ENCODE measurements at regions not wholly inside any gene's neighbourhood (a gene's known extent, or its start where the extent isn't known, plus 50 kb on each side); places are given as distances from the start of the nearest gene placed in this dataset.

DNA sequence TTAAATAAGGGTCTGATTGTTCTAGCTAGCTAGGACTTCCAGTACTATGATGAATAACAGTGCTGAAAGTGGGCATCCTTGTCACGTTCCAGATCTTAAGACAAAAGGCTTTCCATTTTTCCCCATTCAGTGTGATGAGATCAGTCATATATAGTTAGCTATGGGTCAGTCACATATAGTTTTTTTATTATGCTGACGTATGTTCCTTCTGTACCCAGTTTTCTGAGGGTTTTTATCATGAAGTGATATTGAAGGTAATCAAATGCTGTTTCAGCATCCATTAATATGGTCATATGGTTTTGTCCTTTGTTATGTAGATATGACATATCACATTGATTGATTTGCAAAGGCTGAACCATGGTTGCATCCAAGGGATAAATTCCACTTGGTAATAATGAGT lies 800.1 kb upstream of the FBXO33 start:
- no peaks in the 10 kb centered on the region for H3K36me3 ChIP-seq (replicated peaks in 1 of 2; ENCODE audit: control insufficient read depth in 1 of 2, insufficient read depth in 2 of 2, low read length in 2 of 2)
- BruUV-seq (replicated peaks), result no TSS peak
- in situ Hi-C loops (cut with HindIII; ENCODE audit: extremely low pct_ligation_motif_present, low pct_unique_long_range_greater_than_20kb), result no loop called here
- no peaks in the 10 kb centered on the region for H3K27me3 ChIP-seq (ENCODE audit: control insufficient read depth in 1 of 2, insufficient read depth in 2 of 2, low read length in 2 of 2)
- H3K9me3 ChIP-seq (ENCODE audit: low read length), result peaks cover 95% of the 10 kb centered on the region
- intact Hi-C loops (cut with micrococcal nuclease; ENCODE audit: unreplicated experiment), result no loop called here
- H2AFZ ChIP-seq (ENCODE audit: low read length), result no peak overlapping the region
- no peaks in the 10 kb centered on the region for H3K79me2 ChIP-seq (ENCODE audit: insufficient read depth, low read length)
- no peak overlapping the region for H3K4me2 ChIP-seq (ENCODE audit: low read depth, low read length)
- no peak for FAIRE-seq
- H3K27ac ChIP-seq (ENCODE audit: extremely low read length, insufficient read depth, low read length), result no peak overlapping the region
- H3K9ac ChIP-seq (ENCODE audit: insufficient read depth, low read depth, low read length), result no peak overlapping the region
- H4K20me1 ChIP-seq (ENCODE audit: insufficient read depth, low read length), result no peaks in the 10 kb centered on the region
- 4% methylated on average over 2 of the region's 2 CpGs for WGBS (ENCODE audit: low lambda C conversion rate)
- TF ChIP-seq MAFK (conservative IDR thresholded peaks at IDR 0.05 in 1 of 2, IDR thresholded peaks at IDR 0.05 in 1 of 2; ENCODE audit: low read length in 2 of 2) (peak; percentile 34 to 76; a peak in 3 of 4 replicates), MAFF (IDR thresholded peaks at IDR 0.05; ENCODE audit: low read depth, low read length) (peak; percentile 66), HDAC1 (CRISPR knock-in tag; IDR thresholded peaks at IDR 0.05) (no peak), CREB1 (IDR thresholded peaks at IDR 0.05) (peak; percentile 79), CREB1 (CRISPR knock-in tag; IDR thresholded peaks at IDR 0.05) (no peak), PCBP2 (optimal IDR thresholded peaks at IDR 0.05; ENCODE audit: low read depth, low read length, poor library complexity, severe bottlenecking) (no peak), ZFP62 (CRISPR knock-in tag; IDR thresholded peaks at IDR 0.05) (no peak), SP5 (CRISPR knock-in tag; IDR thresholded peaks at IDR 0.05; ENCODE audit: borderline replicate concordance, low read depth) (no peak)
- TF ChIP-seq, protein P1, sequence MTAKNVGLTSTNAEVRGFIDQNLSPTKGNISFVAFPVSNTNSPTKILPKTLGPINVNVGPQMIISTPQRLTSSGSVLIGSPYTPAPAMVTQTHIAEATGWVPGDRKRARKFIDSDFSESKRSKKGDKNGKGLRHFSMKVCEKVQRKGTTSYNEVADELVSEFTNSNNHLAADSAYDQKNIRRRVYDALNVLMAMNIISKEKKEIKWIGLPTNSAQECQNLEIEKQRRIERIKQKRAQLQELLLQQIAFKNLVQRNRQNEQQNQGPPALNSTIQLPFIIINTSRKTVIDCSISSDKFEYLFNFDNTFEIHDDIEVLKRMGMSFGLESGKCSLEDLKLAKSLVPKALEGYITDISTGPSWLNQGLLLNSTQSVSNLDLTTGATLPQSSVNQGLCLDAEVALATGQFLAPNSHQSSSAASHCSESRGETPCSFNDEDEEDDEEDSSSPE (CRISPR knock-in tag; IDR thresholded peaks at IDR 0.05), result no peak
- ChIA-PET CTCF (ENCODE audit: low intra/inter-chr PET ratio, low total read pairs) (no interaction called here), POLR2A (no interaction called here)
- no peak for ATAC-seq
- no peak for DNase-seq (ENCODE audit: low spot score)
- H3K4me3 ChIP-seq (replicated peaks in 1 of 3; ENCODE audit: insufficient read depth in 1 of 3, low read depth in 2 of 3, low read length in 3 of 3), result no peak overlapping the region
- H3K4me1 ChIP-seq (ENCODE audit: insufficient read depth, low read length), result no peaks in the 10 kb centered on the region

DNA sequence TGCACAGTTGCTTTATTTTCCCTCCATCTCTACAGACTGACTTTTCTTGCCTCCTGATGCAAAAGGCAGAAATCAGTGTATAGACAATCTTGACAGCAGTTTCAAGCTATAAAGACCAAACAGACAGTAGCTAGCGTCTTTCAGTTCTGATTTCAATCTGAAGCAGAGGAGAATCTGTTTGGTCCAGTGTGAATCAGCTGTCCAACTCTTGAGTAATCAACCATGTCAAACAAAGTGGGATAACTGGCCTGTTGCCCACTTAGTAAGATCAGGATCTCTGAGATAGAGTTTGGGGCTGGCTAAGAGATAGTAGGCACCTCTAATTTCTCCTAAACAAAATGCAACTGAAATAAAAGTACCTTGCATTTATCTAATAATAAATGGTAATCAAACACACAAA lies 797.4 kb upstream of the FBXO33 start:
- Histone ChIP-seq H4K20me1 (ENCODE audit: insufficient read depth, low read length) (no peaks in the 10 kb centered on the region), H3K9ac (ENCODE audit: insufficient read depth, low read depth, low read length) (no peak overlapping the region), H3K4me2 (ENCODE audit: low read depth, low read length) (no peak overlapping the region), H3K27ac (ENCODE audit: extremely low read length, insufficient read depth, low read length) (no peak overlapping the region), H3K36me3 (replicated peaks in 1 of 2; ENCODE audit: control insufficient read depth in 1 of 2, insufficient read depth in 2 of 2, low read length in 2 of 2) (no peaks in the 10 kb centered on the region), H3K4me1 (ENCODE audit: insufficient read depth, low read length) (no peaks in the 10 kb centered on the region), H2AFZ (ENCODE audit: low read length) (no peak overlapping the region), H3K79me2 (ENCODE audit: insufficient read depth, low read length) (no peaks in the 10 kb centered on the region), H3K4me3 (replicated peaks in 1 of 3; ENCODE audit: insufficient read depth in 1 of 3, low read depth in 2 of 3, low read length in 3 of 3) (no peak overlapping the region), H3K9me3 (ENCODE audit: low read length) (peaks cover 85% of the 10 kb centered on the region), H3K27me3 (ENCODE audit: control insufficient read depth in 1 of 2, insufficient read depth in 2 of 2, low read length in 2 of 2) (no peaks in the 10 kb centered on the region)
- in situ Hi-C loops (cut with HindIII; ENCODE audit: extremely low pct_ligation_motif_present, low pct_unique_long_range_greater_than_20kb) (no loop called here), intact Hi-C loops (cut with micrococcal nuclease; ENCODE audit: unreplicated experiment) (no loop called here)
- ATAC-seq, result no peak
- no TSS peak for BruUV-seq (replicated peaks)
- CTCF ChIA-PET (ENCODE audit: low intra/inter-chr PET ratio, low total read pairs), result no interaction called here
- WGBS (ENCODE audit: low lambda C conversion rate), result 2% methylated on average over 1 of the region's 1 CpG
- no peak for TF ChIP-seq SNAPC2 (CRISPR knock-in tag; IDR thresholded peaks at IDR 0.05)
- TF ChIP-seq ATF1 (CRISPR knock-in tag; IDR thresholded peaks at IDR 0.05), result no peak
- FAIRE-seq, result no peak
- POLR2A ChIA-PET, result no interaction called here
- DNase-seq (ENCODE audit: low spot score), result no peak

Data from HepG2 (cell line).